ENCODE measurements at regions not wholly inside any gene's neighbourhood (a gene's known extent, or its start where the extent isn't known, plus 50 kb on each side); places are given as distances from the start of the nearest gene placed in this dataset.
A peak's percentile ranks its signal among the peaks of the same experiment; 100 is the strongest.

- no peak for DNase-seq
These were observed 80.1 kb upstream of the ALDH1B1 start for GRCh38 chr9:38312406-38312805.

GRCh38 chr9:38311382-38312270 is 80.9 kb upstream of the ALDH1B1 start:
- peak; percentile 64 for DNase-seq

- no peak for DNase-seq
These were observed 82.9 kb upstream of the ALDH1B1 start for GRCh38 chr9:38309324-38310195.

- no peak for DNase-seq
These were observed 84.4 kb upstream of the ALDH1B1 start for GRCh38 chr9:38308136-38308535.

GRCh38 chr9:38306899-38307298 is 85.6 kb upstream of the ALDH1B1 start:
- no peak for DNase-seq

- no peak for DNase-seq
These were observed 86.9 kb upstream of the ALDH1B1 start for GRCh38 chr9:38305582-38305981.

GRCh38 chr9:38301376-38302106 is 91.0 kb upstream of the ALDH1B1 start:
- DNase-seq: no peak

GRCh38 chr9:38299856-38300255 is 92.6 kb upstream of the ALDH1B1 start:
- no peak for DNase-seq

GRCh38 chr9:38298904-38299303 is 93.6 kb upstream of the ALDH1B1 start:
- no peak for DNase-seq

- DNase-seq: no peak
These were observed 94.0 kb upstream of the ALDH1B1 start for GRCh38 chr9:38298503-38298902.

GRCh38 chr9:38296807-38297206 is 95.7 kb upstream of the ALDH1B1 start:
- DNase-seq: no peak

- no peak for DNase-seq
These were observed 96.7 kb upstream of the ALDH1B1 start for GRCh38 chr9:38295764-38296163.

- peak; percentile 57 for DNase-seq
These were observed 98.1 kb upstream of the ALDH1B1 start for GRCh38 chr9:38294220-38294960.

GRCh38 chr9:38293022-38293421 is 99.5 kb upstream of the ALDH1B1 start:
- no peak for DNase-seq

GRCh38 chr9:38292480-38292879 is 100.0 kb upstream of the ALDH1B1 start:
- DNase-seq: no peak

- no peak for DNase-seq
These were observed 102.6 kb upstream of the ALDH1B1 start for GRCh38 chr9:38289866-38290245.

- DNase-seq: no peak
These were observed 103.2 kb upstream of the ALDH1B1 start for GRCh38 chr9:38289236-38289865.

GRCh38 chr9:38288502-38288901 is 104.0 kb upstream of the ALDH1B1 start:
- DNase-seq: no peak

GRCh38 chr9:38287420-38287985 is 105.0 kb upstream of the ALDH1B1 start:
- DNase-seq: no peak

GRCh38 chr9:38286766-38287165 is 105.7 kb upstream of the ALDH1B1 start:
- DNase-seq: no peak

GRCh38 chr9:38286357-38286756 is 106.1 kb upstream of the ALDH1B1 start:
- DNase-seq: no peak

GRCh38 chr9:38285236-38285635 is 107.3 kb upstream of the ALDH1B1 start:
- no peak for DNase-seq
